K562 (cell line): ENCODE measurements at regions not wholly inside any gene's neighbourhood (a gene's known extent, or its start where the extent isn't known, plus 50 kb on each side); places are given as distances from the start of the nearest gene placed in this dataset.
A peak's percentile ranks its signal among the peaks of the same experiment; 100 is the strongest.

Experiments
- ATAC-seq: fragments of 200-7000 bp; cut with Tn5 transposase; 3 replicates; pipeline ENCODE4 v1.9.1; 2020; ENCODE audit warnings: moderate library complexity
- BruUV-seq: library from RNA; stranded (reverse); fragments of 400-500 nt; replicated peaks from 2 replicates; lab custom pipeline; 2021; lab: Mats Ljungman, UMichigan
- CTCF ChIA-PET: fragments of 300-600 bp; formaldehyde crosslinking; extraction: SDS; loops from one replicate; lab custom pipeline; 2021; ENCODE audit warnings: low intra/inter-chr PET ratio; lab: Yijun Ruan, JAX
- POLR2A ChIA-PET: fragments of 300-600, 350-650 bp; sonication (Branson Sonifier 250); formaldehyde crosslinking; extraction: SDS; loops from one replicate; lab custom pipeline; 2021; ENCODE audit warnings: antibody characterized with exemption, inconsistent platforms; lab: Yijun Ruan, JAX
- DNase-seq, 4 experiments: peaks; one replicate each; pipeline versions ENCODE4 v3.0.0 to v3.0.0-alpha.2; 2011 to 2018; ENCODE audit warnings: low spot score in 3 of 4, mixed read lengths in 3 of 4; ENCODE audit errors: extremely low read depth in 1 of 4
- FAIRE-seq: peaks from 2 replicates; lab custom pipeline; 2011; peaks lifted over from hg19 to GRCh38; lab: Jason Lieb, UNC
- H2AFZ ChIP-seq: 2 replicates; pipeline ENCODE4 v1.6.0; 2011; ENCODE audit warnings: low read depth, low read length, control low read depth, inconsistent platforms
- H3K27ac ChIP-seq: fragments of 200-600 bp; 3 replicates; pipeline ENCODE4 v1.8.0; 2011; ENCODE audit warnings: low read depth, mild to moderate bottlenecking, control low read depth, inconsistent platforms, low read length, moderate library complexity, mixed read lengths; ENCODE audit errors: extremely low read depth
- H3K27me3 ChIP-seq, 2 experiments: fragments of 300-600 bp in 1 of 2; 2 replicates in 1 of 2; 3 replicates in 1 of 2; pipeline versions ENCODE4 v1.6.0 to v1.8.0; 2011; ENCODE audit warnings: inconsistent platforms in 2 of 2, low read length in 2 of 2, mild to moderate bottlenecking in 1 of 2, mixed read lengths in 1 of 2, moderate library complexity in 1 of 2; ENCODE audit not compliant: control insufficient read depth in 2 of 2, insufficient read depth in 2 of 2
- H3K36me3 ChIP-seq: fragments of 300-600 bp; 3 replicates; pipeline ENCODE4 v1.8.0; 2011; ENCODE audit warnings: mild to moderate bottlenecking, low read length, inconsistent platforms; ENCODE audit not compliant: control insufficient read depth, insufficient read depth
- H3K4me1 ChIP-seq, 2 experiments: fragments of 200-600 bp in 1 of 2; replicated peaks in 1 of 2; 2 replicates in 1 of 2; 3 replicates in 1 of 2; pipeline versions ENCODE4 v1.5.1 to v1.8.0; 2011; ENCODE audit warnings: inconsistent platforms in 2 of 2, low read length in 2 of 2, mild to moderate bottlenecking in 1 of 2, mixed read lengths in 1 of 2, moderate library complexity in 1 of 2; ENCODE audit not compliant: control insufficient read depth in 2 of 2, insufficient read depth in 2 of 2
- H3K4me2 ChIP-seq: 2 replicates; pipeline ENCODE4 v1.6.1; 2011; ENCODE audit warnings: low read length, control low read depth, inconsistent platforms, mixed read lengths; ENCODE audit not compliant: insufficient read depth
- H3K4me3 ChIP-seq: fragments of 200-600 bp; sonication (generic), shearing (Covaris generic); 2 replicates; pipeline ENCODE4 v1.5.1; 2016; ENCODE audit warnings: control low read depth, inconsistent platforms
- H3K79me2 ChIP-seq: fragments of 200-600 bp; 3 replicates; pipeline ENCODE4 v1.8.0; 2011; ENCODE audit warnings: low read length, inconsistent platforms; ENCODE audit not compliant: control insufficient read depth, insufficient read depth
- H3K9ac ChIP-seq, 2 experiments: 2 replicates each; pipeline versions ENCODE4 v1.6.0 to v1.6.1; 2011; ENCODE audit warnings: low read depth in 2 of 2, low read length in 2 of 2, control low read depth in 1 of 2, inconsistent platforms in 1 of 2, mild to moderate bottlenecking in 1 of 2, mixed read lengths in 1 of 2; ENCODE audit not compliant: insufficient read depth in 1 of 2
- H3K9me1 ChIP-seq: one replicate; pipeline ENCODE4 v1.6.0; 2011; ENCODE audit warnings: inconsistent platforms, mild to moderate bottlenecking, low read length, moderate library complexity; ENCODE audit not compliant: control insufficient read depth, insufficient read depth
- H3K9me3 ChIP-seq: replicated peaks from 2 replicates; pipeline ENCODE4 v1.5.1; 2011; ENCODE audit warnings: low read depth, low read length, inconsistent platforms; ENCODE audit not compliant: control insufficient read depth, insufficient read depth
- H4K20me1 ChIP-seq: replicated peaks from 2 replicates; pipeline ENCODE4 v1.6.1; 2011; ENCODE audit warnings: low read length, inconsistent platforms, mixed read lengths; ENCODE audit not compliant: control insufficient read depth, insufficient read depth
- CBFB ChIP-seq: sonication (generic); formaldehyde crosslinking; IDR thresholded peaks from 2 replicates; pipeline ENCODE4 v1.4.0; 2020; ENCODE audit warnings: mild to moderate bottlenecking, missing genetic modification reagents
- KDM2B ChIP-seq: fragments of 250-450 bp; sonication (Bioruptor Pico); IDR thresholded peaks from 2 replicates; pipeline ENCODE4 v1.8.0; 2021; ENCODE audit warnings: mild to moderate bottlenecking, moderate library complexity
- MAFF ChIP-seq: IDR thresholded peaks from 2 replicates; pipeline ENCODE4 v1.6.1; 2012; ENCODE audit warnings: low read length, improper control_type of control experiment
- MAFK ChIP-seq: IDR thresholded peaks from 2 replicates; pipeline ENCODE4 v1.6.1; 2011; ENCODE audit warnings: low read length, improper control_type of control experiment
- THRAP3 ChIP-seq: fragments of 450-650 bp; IDR thresholded peaks from 2 replicates; pipeline ENCODE4 v1.6.1; 2016; ENCODE audit warnings: mild to moderate bottlenecking, inconsistent platforms, borderline replicate concordance
- ZNF212 ChIP-seq: fragments of 450-650 bp; formaldehyde crosslinking; IDR thresholded peaks from 2 replicates; pipeline ENCODE4 v1.4.0; 2020; ENCODE audit warnings: mild to moderate bottlenecking
- ZNF316 ChIP-seq: fragments of 450-650 bp; IDR thresholded peaks from 2 replicates; pipeline ENCODE4 v1.6.1; 2016
- ZNF785 ChIP-seq: fragments of 250-450 bp; sonication (Bioruptor Pico); IDR thresholded peaks from 2 replicates; pipeline ENCODE4 v1.4.0; 2020; ENCODE audit warnings: mild to moderate bottlenecking
- WGBS: fragments of 100-300 bp; shearing (Covaris generic); methylation state at CpG from one replicate; pipeline ENCODE4 v1.1.6; 2016; ENCODE audit warnings: low coverage, mixed read lengths; ENCODE audit not compliant: insufficient coverage; ENCODE audit errors: missing lambda C conversion rate; 5-methylcytosine and 5-hydroxymethylcytosine counted together
- in situ Hi-C: fragments of 300-500 bp; cut with MboI; formaldehyde crosslinking; loops from 4 replicates; pipeline ENCODE4 v1.15.0; 2018; ENCODE audit warnings: inconsistent platforms, mixed read lengths
- intact Hi-C: fragments of 100-400 bp; cut with micrococcal nuclease; formaldehyde crosslinking; loops from 2 replicates; pipeline ENCODE4 v1.14.2; 2022
- TF ChIP-seq, protein P1 (sequence below): fragments of 450-650 bp; formaldehyde crosslinking; IDR thresholded peaks from 2 replicates; pipeline ENCODE4 v1.4.0; 2020; ENCODE audit warnings: mild to moderate bottlenecking, moderate library complexity

DNA sequence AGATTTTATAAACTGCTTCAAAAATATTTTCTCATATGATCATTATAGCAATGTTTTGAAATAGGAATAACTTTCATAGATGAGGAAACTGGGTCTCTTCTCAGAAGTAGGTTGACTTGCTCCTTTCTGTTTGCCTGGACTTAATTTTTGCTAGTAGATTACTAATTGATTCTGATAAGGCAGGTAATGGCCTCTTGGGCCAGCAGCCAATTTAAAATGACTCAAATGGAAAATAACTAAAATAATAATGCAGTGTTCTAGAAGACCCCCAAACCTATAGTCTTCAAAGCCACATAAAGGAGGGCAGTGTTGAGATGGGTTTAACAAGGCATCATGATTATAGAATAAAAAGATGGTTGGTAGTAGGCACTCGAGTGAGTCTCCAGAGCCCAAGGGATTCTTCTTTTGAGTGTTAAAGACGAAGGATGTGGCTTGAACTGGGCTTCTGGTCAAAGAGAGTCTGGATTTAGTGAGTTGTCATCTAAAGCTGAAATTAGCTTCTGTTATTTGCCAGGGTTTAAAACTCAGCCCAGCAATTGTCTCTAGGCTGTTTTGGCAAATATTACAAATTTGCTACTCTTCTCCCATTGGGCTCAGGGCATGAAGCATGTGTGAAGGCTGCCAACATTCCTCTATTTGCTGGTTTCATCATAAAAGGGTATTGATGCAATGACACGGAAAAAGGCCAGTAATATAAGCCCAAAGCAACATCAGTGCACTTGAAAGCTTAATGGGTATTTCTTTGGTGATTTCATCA lies 297.1 kb upstream of the MEIS2 start:
- WGBS, result 2% methylated on average over 3 of the region's 3 CpGs
- Histone ChIP-seq H3K9ac (no peak overlapping the region), H3K4me1 (no peaks in the 10 kb centered on the region), H3K9me1 (no peaks in the 10 kb centered on the region), H3K9me3 (no peaks in the 10 kb centered on the region), H3K27ac (no peak overlapping the region), H4K20me1 (no peaks in the 10 kb centered on the region), H3K36me3 (no peaks in the 10 kb centered on the region), H3K4me2 (no peak overlapping the region), H2AFZ (no peak overlapping the region), H3K79me2 (no peaks in the 10 kb centered on the region), H3K4me3 (no peak overlapping the region), H3K27me3 (no peaks in the 10 kb centered on the region)
- intact Hi-C loops (no loop called here), in situ Hi-C loops (no loop called here)
- no peak for ATAC-seq
- BruUV-seq, result no TSS peak
- TF ChIP-seq, protein P1, sequence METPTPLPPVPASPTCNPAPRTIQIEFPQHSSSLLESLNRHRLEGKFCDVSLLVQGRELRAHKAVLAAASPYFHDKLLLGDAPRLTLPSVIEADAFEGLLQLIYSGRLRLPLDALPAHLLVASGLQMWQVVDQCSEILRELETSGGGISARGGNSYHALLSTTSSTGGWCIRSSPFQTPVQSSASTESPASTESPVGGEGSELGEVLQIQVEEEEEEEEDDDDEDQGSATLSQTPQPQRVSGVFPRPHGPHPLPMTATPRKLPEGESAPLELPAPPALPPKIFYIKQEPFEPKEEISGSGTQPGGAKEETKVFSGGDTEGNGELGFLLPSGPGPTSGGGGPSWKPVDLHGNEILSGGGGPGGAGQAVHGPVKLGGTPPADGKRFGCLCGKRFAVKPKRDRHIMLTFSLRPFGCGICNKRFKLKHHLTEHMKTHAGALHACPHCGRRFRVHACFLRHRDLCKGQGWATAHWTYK (CRISPR knock-in tag), result no peak
- no peak for TF ChIP-seq THRAP3
- no peak for TF ChIP-seq ZNF785
- TF ChIP-seq KDM2B (CRISPR knock-in tag), result no peak
- no peak for FAIRE-seq
- ChIA-PET CTCF (no interaction called here), POLR2A (no interaction called here)
- no peak for DNase-seq

DNA sequence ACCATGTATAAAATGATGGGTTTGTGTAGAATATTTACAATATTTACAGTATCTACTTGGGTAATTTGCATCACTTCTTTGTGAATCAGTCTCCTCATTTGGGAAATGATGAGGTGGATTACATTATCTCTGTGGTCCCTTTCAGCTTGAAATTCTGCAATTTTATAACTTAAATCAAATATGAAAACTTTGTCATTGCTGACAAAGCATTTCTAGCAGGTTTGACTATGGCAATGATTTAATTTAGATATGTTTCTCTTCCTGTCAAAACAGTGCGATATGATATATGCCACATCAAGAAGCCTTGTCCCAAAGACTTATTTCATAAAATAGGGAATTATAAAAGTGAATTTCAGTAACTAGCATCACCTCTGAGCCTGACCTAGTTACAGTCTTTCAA lies 315.8 kb upstream of the MEIS2 start:
- no peak overlapping the region for H2AFZ ChIP-seq
- ChIA-PET CTCF (no interaction called here), POLR2A (no interaction called here)
- no peak overlapping the region for H3K4me3 ChIP-seq
- H3K27ac ChIP-seq, result no peak overlapping the region
- no peaks in the 10 kb centered on the region for H3K27me3 ChIP-seq
- no peak for FAIRE-seq
- no peaks in the 10 kb centered on the region for H3K79me2 ChIP-seq
- H3K9me3 ChIP-seq, result no peaks in the 10 kb centered on the region
- WGBS, result 0% methylated on average over 1 of the region's 1 CpG
- intact Hi-C loops, result no loop called here
- no TSS peak for BruUV-seq
- no peaks in the 10 kb centered on the region for H3K36me3 ChIP-seq
- no peak overlapping the region for H3K9ac ChIP-seq
- no peak for DNase-seq
- no peak overlapping the region for H3K4me2 ChIP-seq
- H4K20me1 ChIP-seq, result no peaks in the 10 kb centered on the region
- H3K4me1 ChIP-seq, result no peaks in the 10 kb centered on the region
- ATAC-seq, result no peak
- no peaks in the 10 kb centered on the region for H3K9me1 ChIP-seq
- TF ChIP-seq ZNF316, result 0 out of 2 replicates have a peak, but pooled peaks have one; percentile 13
- TF ChIP-seq MAFK, result peak; percentile 22; the same call in 1 of the 2 replicates
- peak; percentile 22; the same call in 1 of the 2 replicates for TF ChIP-seq MAFF
- TF ChIP-seq CBFB (CRISPR knock-in tag), result no peak
- TF ChIP-seq ZNF212 (CRISPR knock-in tag), result no peak
- in situ Hi-C loops, result no loop called here
